ENCODE measurements at regions not wholly inside any gene's neighbourhood (a gene's known extent, or its start where the extent isn't known, plus 50 kb on each side); places are given as distances from the start of the nearest gene placed in this dataset.
"Not testable (repeated sequence)": the region's sequence is repeated elsewhere in the genome, so short reads cannot be mapped to it uniquely, and the experiment has no call there.

- no peak for TF ChIP-seq CTCF (conservative IDR thresholded peaks at IDR 0.05; ENCODE audit: low read depth, low read length)
- H3K4me1 ChIP-seq (ENCODE audit: low read depth, poor library complexity, severe bottlenecking) = no peaks in the 10 kb centered on the region
- H3K36me3 ChIP-seq (ENCODE audit: insufficient read depth) = no peaks in the 10 kb centered on the region
- H4K20me1 ChIP-seq (ENCODE audit: insufficient read depth) = no peaks in the 10 kb centered on the region
- no peaks in the 10 kb centered on the region for H3K27me3 ChIP-seq (ENCODE audit: insufficient read depth, low read depth)
- no peaks in the 10 kb centered on the region for H3K79me2 ChIP-seq (ENCODE audit: insufficient read depth, low read depth)
- no peak overlapping the region for H2AFZ ChIP-seq (ENCODE audit: low read depth)
- H3K4me3 ChIP-seq (IDR thresholded peaks at IDR 0.05; ENCODE audit: insufficient read depth, low read depth, low read length) = no peak overlapping the region
- H3K27ac ChIP-seq = no peak overlapping the region
- no peak overlapping the region for H3K9ac ChIP-seq
- H3K4me2 ChIP-seq = no peak overlapping the region
Observed at GRCh38 chr13:80900561-80900960, 559.6 kb upstream of the SPRY2 start.

GRCh38 chr13:80897641-80898040 is 556.7 kb upstream of the SPRY2 start:
- H3K4me3 ChIP-seq (IDR thresholded peaks at IDR 0.05; ENCODE audit: insufficient read depth, low read depth, low read length) = not testable (repeated sequence)

DNA sequence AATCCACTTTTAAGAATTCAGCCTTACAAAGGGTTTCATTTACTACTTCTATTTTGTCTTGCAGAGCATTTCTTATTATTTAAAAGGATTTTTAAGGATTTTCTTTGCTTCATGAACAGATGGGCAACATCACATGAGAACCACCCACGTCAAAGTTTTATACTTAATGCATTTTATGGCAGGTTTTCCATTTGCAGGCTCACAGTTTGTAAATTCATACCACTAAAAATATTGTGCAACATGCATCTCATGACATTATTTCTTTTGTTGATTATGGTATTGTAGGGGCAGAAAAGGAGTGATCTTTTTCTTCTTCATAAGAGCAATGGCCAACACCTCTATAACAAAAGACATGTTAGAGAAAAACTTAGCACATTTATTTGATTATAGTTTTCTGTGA is 554.0 kb upstream of the SPRY2 start:
- Histone ChIP-seq H3K4me1 (ENCODE audit: low read depth, poor library complexity, severe bottlenecking) (no peaks in the 10 kb centered on the region), H3K9ac (no peak overlapping the region), H4K20me1 (ENCODE audit: insufficient read depth) (no peaks in the 10 kb centered on the region), H3K36me3 (ENCODE audit: insufficient read depth) (no peaks in the 10 kb centered on the region), H2AFZ (ENCODE audit: low read depth) (no peak overlapping the region), H3K4me2 (no peak overlapping the region), H3K27me3 (ENCODE audit: insufficient read depth, low read depth) (no peaks in the 10 kb centered on the region), H3K27ac (no peak overlapping the region), H3K4me3 (IDR thresholded peaks at IDR 0.05; ENCODE audit: insufficient read depth, low read depth, low read length) (no peak overlapping the region), H3K79me2 (ENCODE audit: insufficient read depth, low read depth) (no peaks in the 10 kb centered on the region)
- no peak for TF ChIP-seq CTCF (conservative IDR thresholded peaks at IDR 0.05; ENCODE audit: low read depth, low read length)

More at GRCh38 chr13:80897641-80898040, 556.7 kb upstream of the SPRY2 start:
- not testable (repeated sequence) for H3K27me3 ChIP-seq (ENCODE audit: insufficient read depth, low read depth); H3K36me3 ChIP-seq (ENCODE audit: insufficient read depth); H3K79me2 ChIP-seq (ENCODE audit: insufficient read depth, low read depth); H2AFZ ChIP-seq (ENCODE audit: low read depth); H3K4me2 ChIP-seq; H3K27ac ChIP-seq; H3K4me1 ChIP-seq (ENCODE audit: low read depth, poor library complexity, severe bottlenecking); H4K20me1 ChIP-seq (ENCODE audit: insufficient read depth); H3K9ac ChIP-seq

DNA sequence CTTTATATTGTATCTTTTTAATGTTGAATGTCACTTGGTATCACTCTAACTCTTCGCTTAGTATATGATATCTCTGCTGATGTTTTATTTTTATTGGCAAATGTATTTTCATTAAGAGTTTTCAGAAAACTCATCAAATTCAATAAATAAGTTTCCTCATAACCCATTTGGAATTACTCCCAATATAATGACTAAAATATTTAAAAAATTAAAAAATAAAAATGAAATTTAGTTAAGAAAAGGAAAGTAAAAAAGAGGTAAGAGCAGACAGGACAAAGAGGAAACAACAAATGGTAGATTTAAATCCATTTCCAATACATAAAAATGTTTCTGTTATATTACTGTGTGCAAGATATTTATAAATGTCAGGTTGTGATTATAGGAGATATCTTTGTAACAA is 548.9 kb upstream of the SPRY2 start:
- H3K79me2 ChIP-seq (ENCODE audit: insufficient read depth, low read depth) = no peaks in the 10 kb centered on the region
- H4K20me1 ChIP-seq (ENCODE audit: insufficient read depth) = no peaks in the 10 kb centered on the region
- no peak overlapping the region for H3K4me2 ChIP-seq
- H3K4me1 ChIP-seq (ENCODE audit: low read depth, poor library complexity, severe bottlenecking) = no peaks in the 10 kb centered on the region
- no peak for TF ChIP-seq CTCF (conservative IDR thresholded peaks at IDR 0.05; ENCODE audit: low read depth, low read length)
- no peak overlapping the region for H3K27ac ChIP-seq
- H3K27me3 ChIP-seq (ENCODE audit: insufficient read depth, low read depth) = no peaks in the 10 kb centered on the region
- no peak overlapping the region for H3K9ac ChIP-seq
- no peak overlapping the region for H2AFZ ChIP-seq (ENCODE audit: low read depth)
- no peaks in the 10 kb centered on the region for H3K36me3 ChIP-seq (ENCODE audit: insufficient read depth)
- H3K4me3 ChIP-seq (IDR thresholded peaks at IDR 0.05; ENCODE audit: insufficient read depth, low read depth, low read length) = no peak overlapping the region

GRCh38 chr13:80888390-80888789 is 547.5 kb upstream of the SPRY2 start:
- Histone ChIP-seq H3K9ac (no peak overlapping the region), H3K4me1 (ENCODE audit: low read depth, poor library complexity, severe bottlenecking) (no peaks in the 10 kb centered on the region), H3K36me3 (ENCODE audit: insufficient read depth) (no peaks in the 10 kb centered on the region), H2AFZ (ENCODE audit: low read depth) (no peak overlapping the region), H3K4me3 (IDR thresholded peaks at IDR 0.05; ENCODE audit: insufficient read depth, low read depth, low read length) (no peak overlapping the region), H4K20me1 (ENCODE audit: insufficient read depth) (no peaks in the 10 kb centered on the region), H3K27me3 (ENCODE audit: insufficient read depth, low read depth) (no peaks in the 10 kb centered on the region), H3K79me2 (ENCODE audit: insufficient read depth, low read depth) (no peaks in the 10 kb centered on the region), H3K4me2 (no peak overlapping the region), H3K27ac (no peak overlapping the region)
- no peak for TF ChIP-seq CTCF (conservative IDR thresholded peaks at IDR 0.05; ENCODE audit: low read depth, low read length)

Data from KMS-11 (cell line).